ENCODE measurements at regions not wholly inside any gene's neighbourhood (a gene's known extent, or its start where the extent isn't known, plus 50 kb on each side); places are given as distances from the start of the nearest gene placed in this dataset.

DNA sequence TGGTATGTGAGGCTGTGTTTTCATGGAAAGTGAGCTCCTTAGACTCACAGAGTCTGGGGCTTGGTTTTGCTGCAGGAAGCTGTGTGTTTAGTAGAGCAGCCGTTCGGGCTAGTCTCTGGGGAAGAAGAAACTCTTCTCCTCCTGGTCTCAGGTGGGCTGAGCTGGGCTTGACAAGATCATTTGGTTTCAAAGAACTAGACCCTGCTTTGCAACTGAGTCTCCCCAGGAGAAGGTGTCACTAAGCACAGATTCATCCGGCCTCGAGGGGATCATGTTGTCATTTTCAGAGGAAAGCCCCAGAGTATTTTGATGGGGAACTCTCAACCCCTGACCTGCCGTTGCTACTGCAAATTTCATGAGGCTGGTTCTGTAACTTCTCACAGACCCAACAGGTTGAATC, 188.5 kb downstream of the FAM43A start:
- TF ChIP-seq, protein P1, sequence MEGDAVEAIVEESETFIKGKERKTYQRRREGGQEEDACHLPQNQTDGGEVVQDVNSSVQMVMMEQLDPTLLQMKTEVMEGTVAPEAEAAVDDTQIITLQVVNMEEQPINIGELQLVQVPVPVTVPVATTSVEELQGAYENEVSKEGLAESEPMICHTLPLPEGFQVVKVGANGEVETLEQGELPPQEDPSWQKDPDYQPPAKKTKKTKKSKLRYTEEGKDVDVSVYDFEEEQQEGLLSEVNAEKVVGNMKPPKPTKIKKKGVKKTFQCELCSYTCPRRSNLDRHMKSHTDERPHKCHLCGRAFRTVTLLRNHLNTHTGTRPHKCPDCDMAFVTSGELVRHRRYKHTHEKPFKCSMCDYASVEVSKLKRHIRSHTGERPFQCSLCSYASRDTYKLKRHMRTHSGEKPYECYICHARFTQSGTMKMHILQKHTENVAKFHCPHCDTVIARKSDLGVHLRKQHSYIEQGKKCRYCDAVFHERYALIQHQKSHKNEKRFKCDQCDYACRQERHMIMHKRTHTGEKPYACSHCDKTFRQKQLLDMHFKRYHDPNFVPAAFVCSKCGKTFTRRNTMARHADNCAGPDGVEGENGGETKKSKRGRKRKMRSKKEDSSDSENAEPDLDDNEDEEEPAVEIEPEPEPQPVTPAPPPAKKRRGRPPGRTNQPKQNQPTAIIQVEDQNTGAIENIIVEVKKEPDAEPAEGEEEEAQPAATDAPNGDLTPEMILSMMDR (conservative IDR thresholded peaks at IDR 0.05): no peak
- peaks cover 3% of the 10 kb centered on the region for H3K36me3 Mint-ChIP-seq
- H3K9me3 Mint-ChIP-seq: no peaks in the 10 kb centered on the region
- H3K4me1 Mint-ChIP-seq (ENCODE audit: unreplicated experiment): peaks cover 31% of the 10 kb centered on the region
- H3K27ac Mint-ChIP-seq: no peak overlapping the region
- peak; percentile 10 for DNase-seq (ENCODE audit: extremely low spot score, unreplicated experiment)
- peaks cover 14% of the 10 kb centered on the region for H3K27me3 Mint-ChIP-seq
- H3K4me3 Mint-ChIP-seq: no peak overlapping the region

DNA sequence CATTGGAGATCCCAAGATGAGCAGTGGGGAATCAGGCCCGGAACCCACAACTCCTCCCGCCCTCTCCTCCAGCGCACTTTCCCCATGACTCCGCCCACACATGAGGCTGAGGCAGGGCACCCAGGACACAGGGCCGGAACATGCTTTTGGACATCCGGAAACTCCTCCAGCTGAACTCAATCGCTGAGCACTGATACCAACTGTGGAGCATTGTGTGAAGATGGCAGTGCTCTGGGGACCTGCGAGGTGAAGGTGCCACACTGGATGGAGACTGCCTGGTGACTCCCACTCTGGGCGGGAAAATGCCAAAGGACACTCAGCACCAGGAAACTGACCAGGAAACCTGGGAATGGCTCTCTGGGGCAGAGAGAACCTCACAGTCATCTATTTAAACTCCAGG, 189.1 kb downstream of the FAM43A start:
- Mint-ChIP-seq H3K4me3 (no peak overlapping the region), H3K36me3 (peaks cover 3% of the 10 kb centered on the region), H3K9me3 (no peaks in the 10 kb centered on the region), H3K27ac (no peak overlapping the region), H3K4me1 (ENCODE audit: unreplicated experiment) (peaks cover 31% of the 10 kb centered on the region), H3K27me3 (peaks cover 14% of the 10 kb centered on the region)
- peak; percentile 56 for DNase-seq (ENCODE audit: extremely low spot score, unreplicated experiment)
- TF ChIP-seq, protein P1 (conservative IDR thresholded peaks at IDR 0.05): no peak

GRCh38 chr3:194875581-194876402, 190.1 kb downstream of the FAM43A start:
- Mint-ChIP-seq H3K4me3 (no peak overlapping the region), H3K27me3 (peaks cover 14% of the 10 kb centered on the region), H3K27ac (no peak overlapping the region), H3K4me1 (ENCODE audit: unreplicated experiment) (peaks cover 28% of the 10 kb centered on the region), H3K9me3 (no peaks in the 10 kb centered on the region), H3K36me3 (peaks cover 3% of the 10 kb centered on the region)
- peak; percentile 43 for DNase-seq (ENCODE audit: extremely low spot score, unreplicated experiment)
- TF ChIP-seq, protein P1 (conservative IDR thresholded peaks at IDR 0.05): no peak

- Mint-ChIP-seq H3K27me3 (peaks cover 14% of the 10 kb centered on the region), H3K4me1 (ENCODE audit: unreplicated experiment) (peaks cover 21% of the 10 kb centered on the region), H3K4me3 (no peak overlapping the region), H3K9me3 (no peaks in the 10 kb centered on the region), H3K36me3 (peaks cover 3% of the 10 kb centered on the region), H3K27ac (no peak overlapping the region)
- TF ChIP-seq, protein P1 (conservative IDR thresholded peaks at IDR 0.05): no peak
- DNase-seq (ENCODE audit: extremely low spot score, unreplicated experiment): peak; percentile 54
Measured at GRCh38 chr3:194876403-194877095, 190.9 kb downstream of the FAM43A start.

DNA sequence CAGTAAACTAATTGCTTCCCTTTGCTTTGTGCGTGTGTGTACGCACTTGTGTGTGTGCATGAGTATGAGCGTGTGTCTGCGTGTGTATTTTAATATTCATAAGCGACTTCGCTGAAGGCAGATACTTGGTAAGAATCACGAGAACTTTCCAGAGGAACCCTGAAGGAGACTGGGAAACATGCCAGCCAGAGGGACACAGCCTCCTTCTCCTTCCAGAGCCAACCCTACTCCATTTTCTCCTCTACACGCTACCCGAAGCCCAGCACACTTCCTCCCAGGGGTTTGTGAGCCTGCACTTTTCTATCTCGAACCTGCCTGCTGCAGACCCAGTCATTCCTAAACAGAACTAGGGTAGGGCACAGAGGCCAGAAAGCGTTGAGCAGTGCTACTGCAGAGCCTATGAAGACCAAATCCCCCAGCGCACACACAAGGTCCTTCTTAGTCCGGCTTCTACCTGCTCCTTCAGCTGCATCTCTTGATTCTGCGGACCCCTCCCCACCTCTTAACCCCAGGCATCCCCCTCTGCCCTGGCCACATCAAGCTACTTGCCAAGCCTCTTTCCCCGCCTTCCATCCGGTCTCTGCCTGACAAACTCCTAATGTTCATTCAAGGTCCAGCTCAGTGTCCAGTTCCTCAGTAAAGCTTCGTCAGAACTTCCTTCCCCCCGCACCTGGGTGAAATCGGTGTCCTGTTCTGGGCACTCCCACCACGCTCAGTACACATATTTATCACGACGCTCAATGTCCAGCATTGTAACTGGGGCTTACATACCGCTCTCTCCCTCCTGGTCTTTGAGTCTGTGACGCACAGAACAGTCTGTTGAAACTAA, 191.8 kb downstream of the FAM43A start:
- DNase-seq (ENCODE audit: extremely low spot score, unreplicated experiment): peak; percentile 43
- peaks cover 11% of the 10 kb centered on the region for H3K4me1 Mint-ChIP-seq (ENCODE audit: unreplicated experiment)
- TF ChIP-seq, protein P1 (conservative IDR thresholded peaks at IDR 0.05): no peak
- H3K27ac Mint-ChIP-seq: no peak overlapping the region
- H3K4me3 Mint-ChIP-seq: no peak overlapping the region
- peaks cover 3% of the 10 kb centered on the region for H3K36me3 Mint-ChIP-seq
- peaks cover 14% of the 10 kb centered on the region for H3K27me3 Mint-ChIP-seq
- H3K9me3 Mint-ChIP-seq: no peaks in the 10 kb centered on the region
